ENCODE measurements at regions not wholly inside any gene's neighbourhood (a gene's known extent, or its start where the extent isn't known, plus 50 kb on each side); places are given as distances from the start of the nearest gene placed in this dataset.

GRCh38 chr4:74588350-74588749, 143.4 kb downstream of the AREG start:
- TF ChIP-seq YY1 (IDR thresholded peaks at IDR 0.05; ENCODE audit: low read depth) (no peak), RAD21 (IDR thresholded peaks at IDR 0.05; ENCODE audit: low read depth) (no peak), EP300 (IDR thresholded peaks at IDR 0.05; ENCODE audit: borderline replicate concordance) (no peak), REST (IDR thresholded peaks at IDR 0.05; ENCODE audit: low read depth) (no peak), CEBPB (IDR thresholded peaks at IDR 0.05) (no peak), TEAD4 (IDR thresholded peaks at IDR 0.05) (no peak), TCF12 (IDR thresholded peaks at IDR 0.05; ENCODE audit: low read depth) (no peak), EGR1 (IDR thresholded peaks at IDR 0.05) (no peak), NFIC (IDR thresholded peaks at IDR 0.05) (no peak), TAF1 (IDR thresholded peaks at IDR 0.05; ENCODE audit: low read depth) (no peak), ZBTB7A (IDR thresholded peaks at IDR 0.05; ENCODE audit: low read depth) (no peak), CREB1 (IDR thresholded peaks at IDR 0.05; ENCODE audit: low read depth) (no peak), FOXM1 (IDR thresholded peaks at IDR 0.05; ENCODE audit: borderline replicate concordance, low read depth) (no peak)
- TF ChIP-seq, protein P1, sequence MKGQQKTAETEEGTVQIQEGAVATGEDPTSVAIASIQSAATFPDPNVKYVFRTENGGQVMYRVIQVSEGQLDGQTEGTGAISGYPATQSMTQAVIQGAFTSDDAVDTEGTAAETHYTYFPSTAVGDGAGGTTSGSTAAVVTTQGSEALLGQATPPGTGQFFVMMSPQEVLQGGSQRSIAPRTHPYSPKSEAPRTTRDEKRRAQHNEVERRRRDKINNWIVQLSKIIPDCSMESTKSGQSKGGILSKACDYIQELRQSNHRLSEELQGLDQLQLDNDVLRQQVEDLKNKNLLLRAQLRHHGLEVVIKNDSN (IDR thresholded peaks at IDR 0.05): no peak
- TF ChIP-seq, protein P2, sequence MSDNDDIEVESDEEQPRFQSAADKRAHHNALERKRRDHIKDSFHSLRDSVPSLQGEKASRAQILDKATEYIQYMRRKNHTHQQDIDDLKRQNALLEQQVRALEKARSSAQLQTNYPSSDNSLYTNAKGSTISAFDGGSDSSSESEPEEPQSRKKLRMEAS (IDR thresholded peaks at IDR 0.05): no peak

DNA sequence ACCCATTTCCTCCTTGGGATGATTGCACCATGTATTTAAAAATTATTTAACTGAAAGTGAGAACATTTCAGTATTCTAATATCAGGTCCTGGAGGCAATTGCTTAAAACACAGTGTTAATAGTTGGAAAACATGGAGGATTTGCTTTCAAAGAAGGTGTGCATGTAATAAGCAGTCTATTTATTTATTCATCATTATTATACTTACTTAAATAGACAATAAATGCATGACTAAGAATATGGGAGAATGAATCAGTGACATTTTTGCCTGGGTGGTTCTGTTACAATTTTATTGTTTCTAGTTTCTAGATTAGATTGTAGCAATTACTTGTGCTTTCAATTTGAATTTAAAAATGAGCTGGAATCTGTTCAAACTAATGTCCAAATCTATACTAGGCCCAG, 145.5 kb downstream of the AREG start:
- TF ChIP-seq TEAD4 (IDR thresholded peaks at IDR 0.05): no peak
- no peak for TF ChIP-seq NFIC (IDR thresholded peaks at IDR 0.05)
- TF ChIP-seq EGR1 (IDR thresholded peaks at IDR 0.05): no peak
- no peak for TF ChIP-seq YY1 (IDR thresholded peaks at IDR 0.05; ENCODE audit: low read depth)
- TF ChIP-seq TCF12 (IDR thresholded peaks at IDR 0.05; ENCODE audit: low read depth): no peak
- no peak for TF ChIP-seq ZBTB7A (IDR thresholded peaks at IDR 0.05; ENCODE audit: low read depth)
- TF ChIP-seq, protein P2 (IDR thresholded peaks at IDR 0.05): no peak
- TF ChIP-seq TAF1 (IDR thresholded peaks at IDR 0.05; ENCODE audit: low read depth): no peak
- TF ChIP-seq FOXM1 (IDR thresholded peaks at IDR 0.05; ENCODE audit: borderline replicate concordance, low read depth): no peak
- TF ChIP-seq CREB1 (IDR thresholded peaks at IDR 0.05; ENCODE audit: low read depth): no peak
- TF ChIP-seq, protein P1 (IDR thresholded peaks at IDR 0.05): no peak

DNA sequence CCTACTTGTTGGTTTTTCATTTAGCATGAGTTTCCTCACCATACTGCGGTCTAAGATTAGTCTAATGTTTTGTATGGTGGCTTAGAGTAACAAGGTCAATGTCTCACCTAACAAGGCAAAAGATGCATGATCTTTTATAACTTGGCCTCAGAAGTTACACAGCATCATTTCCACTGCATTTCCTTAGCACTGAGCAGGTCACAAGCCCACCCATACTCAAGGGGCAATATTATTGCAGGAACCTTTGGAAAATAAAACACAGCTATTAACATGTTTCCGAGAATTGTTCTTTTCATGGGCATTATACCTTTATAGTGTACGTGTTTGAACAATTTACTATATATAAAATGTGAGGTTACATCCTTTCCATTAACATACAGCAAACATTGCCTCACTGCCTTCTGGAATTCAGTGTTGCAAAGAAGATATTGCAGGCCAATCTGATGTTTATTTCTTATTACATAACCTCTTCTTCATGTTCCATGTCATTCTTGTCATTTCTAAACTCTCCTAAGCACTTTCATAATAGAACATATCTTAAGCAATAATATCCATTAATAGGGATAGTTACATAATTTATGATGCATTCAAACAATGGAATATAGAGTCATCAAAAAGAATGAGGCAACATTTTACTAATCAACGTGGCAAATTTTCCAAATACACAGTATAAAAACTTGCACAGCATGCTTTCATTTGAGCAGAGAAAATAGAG, 153.8 kb downstream of the AREG start:
- no peak for TF ChIP-seq ZBTB7A (IDR thresholded peaks at IDR 0.05; ENCODE audit: low read depth)
- no peak for TF ChIP-seq TCF12 (IDR thresholded peaks at IDR 0.05; ENCODE audit: low read depth)
- TF ChIP-seq, protein P2 (IDR thresholded peaks at IDR 0.05): no peak
- no peak for TF ChIP-seq EP300 (IDR thresholded peaks at IDR 0.05; ENCODE audit: borderline replicate concordance)
- TF ChIP-seq REST (IDR thresholded peaks at IDR 0.05; ENCODE audit: low read depth): no peak
- TF ChIP-seq TAF1 (IDR thresholded peaks at IDR 0.05; ENCODE audit: low read depth): no peak
- no peak for TF ChIP-seq EGR1 (IDR thresholded peaks at IDR 0.05)
- no peak for TF ChIP-seq CREB1 (IDR thresholded peaks at IDR 0.05; ENCODE audit: low read depth)
- TF ChIP-seq NFIC (IDR thresholded peaks at IDR 0.05): no peak

GRCh38 chr4:74603186-74603585, 158.2 kb downstream of the AREG start:
- TF ChIP-seq EGR1 (IDR thresholded peaks at IDR 0.05): no peak
- TF ChIP-seq, protein P1 (IDR thresholded peaks at IDR 0.05): no peak
- no peak for TF ChIP-seq TEAD4 (IDR thresholded peaks at IDR 0.05)
- no peak for TF ChIP-seq CREB1 (IDR thresholded peaks at IDR 0.05; ENCODE audit: low read depth)

DNA sequence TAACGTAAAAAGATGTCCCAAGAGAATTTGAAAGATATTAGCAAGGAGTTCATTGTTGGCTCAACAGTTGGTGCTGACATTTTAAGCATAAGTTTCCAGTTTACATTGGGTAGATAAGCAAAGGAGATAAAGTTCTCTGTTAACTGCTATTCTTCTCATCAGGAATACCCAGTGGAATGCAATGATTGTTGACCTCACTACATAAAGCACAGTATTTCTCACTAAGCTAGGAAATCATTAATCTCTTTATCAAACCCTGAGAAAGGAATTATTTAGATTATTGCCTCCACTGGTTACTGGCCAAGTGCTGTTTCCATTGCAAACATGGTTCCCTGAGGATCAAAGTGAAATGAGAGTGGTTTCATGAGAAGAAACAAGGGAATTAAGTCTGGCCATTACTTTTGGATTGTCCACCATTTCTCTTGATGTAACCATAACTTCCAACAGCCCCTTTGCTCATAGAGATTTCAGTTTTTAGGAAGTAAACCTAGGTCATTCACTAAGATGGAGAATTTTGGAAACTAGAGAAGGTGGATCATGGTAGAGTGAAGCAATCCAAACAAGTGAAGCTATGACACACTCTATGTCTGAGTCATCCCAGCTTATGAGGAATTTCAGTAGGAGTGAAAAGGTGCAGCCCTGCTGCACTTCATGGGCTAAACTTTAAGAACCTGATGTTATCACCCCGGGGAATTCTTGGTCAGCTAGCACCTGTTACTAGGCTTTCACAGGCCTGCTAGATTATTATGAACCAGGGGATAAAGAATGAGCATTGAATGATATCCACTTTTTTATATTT, 163.4 kb downstream of the AREG start:
- no peak for TF ChIP-seq TAF1 (IDR thresholded peaks at IDR 0.05; ENCODE audit: low read depth)
- TF ChIP-seq, protein P1 (IDR thresholded peaks at IDR 0.05): no peak
- no peak for TF ChIP-seq YY1 (IDR thresholded peaks at IDR 0.05; ENCODE audit: low read depth)
- TF ChIP-seq EP300 (IDR thresholded peaks at IDR 0.05; ENCODE audit: borderline replicate concordance): no peak
- no peak for TF ChIP-seq NFIC (IDR thresholded peaks at IDR 0.05)
- no peak for TF ChIP-seq CREB1 (IDR thresholded peaks at IDR 0.05; ENCODE audit: low read depth)
- TF ChIP-seq FOXM1 (IDR thresholded peaks at IDR 0.05; ENCODE audit: borderline replicate concordance, low read depth): no peak
- no peak for TF ChIP-seq ZBTB7A (IDR thresholded peaks at IDR 0.05; ENCODE audit: low read depth)
- TF ChIP-seq REST (IDR thresholded peaks at IDR 0.05; ENCODE audit: low read depth): no peak
- no peak for TF ChIP-seq CEBPB (IDR thresholded peaks at IDR 0.05)
- TF ChIP-seq, protein P2 (IDR thresholded peaks at IDR 0.05): no peak
- TF ChIP-seq TCF12 (IDR thresholded peaks at IDR 0.05; ENCODE audit: low read depth): no peak
- TF ChIP-seq RAD21 (IDR thresholded peaks at IDR 0.05; ENCODE audit: low read depth): no peak
- TF ChIP-seq EGR1 (IDR thresholded peaks at IDR 0.05): no peak
- no peak for TF ChIP-seq TEAD4 (IDR thresholded peaks at IDR 0.05)

Data from Ishikawa (cell line).